ENCODE measurements at regions not wholly inside any gene's neighbourhood (a gene's known extent, or its start where the extent isn't known, plus 50 kb on each side); places are given as distances from the start of the nearest gene placed in this dataset.

DNA sequence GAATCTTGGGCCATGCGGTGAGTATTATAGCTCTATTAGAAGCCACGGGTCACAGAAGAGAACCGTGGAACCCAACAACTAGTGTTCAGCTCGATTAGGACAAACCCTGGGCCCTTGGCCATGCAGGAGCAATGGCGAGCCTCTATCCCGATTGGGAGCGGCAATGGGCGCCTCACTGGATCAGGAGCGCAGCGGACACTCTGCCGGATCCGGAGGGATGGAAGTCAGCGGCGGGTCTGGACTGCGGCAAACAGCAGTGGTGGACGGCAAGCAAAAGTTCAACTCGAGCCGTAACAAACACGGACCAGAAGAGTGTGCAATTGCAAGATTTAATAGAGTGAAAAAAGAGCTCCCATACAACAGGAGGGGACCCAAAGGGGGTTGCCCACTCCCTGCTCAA is 1481.9 kb downstream of the PCDH9 start:
- no peak overlapping the region for H3K4me3 ChIP-seq (ENCODE audit: low read depth, low read length)
- TF ChIP-seq, protein P1, sequence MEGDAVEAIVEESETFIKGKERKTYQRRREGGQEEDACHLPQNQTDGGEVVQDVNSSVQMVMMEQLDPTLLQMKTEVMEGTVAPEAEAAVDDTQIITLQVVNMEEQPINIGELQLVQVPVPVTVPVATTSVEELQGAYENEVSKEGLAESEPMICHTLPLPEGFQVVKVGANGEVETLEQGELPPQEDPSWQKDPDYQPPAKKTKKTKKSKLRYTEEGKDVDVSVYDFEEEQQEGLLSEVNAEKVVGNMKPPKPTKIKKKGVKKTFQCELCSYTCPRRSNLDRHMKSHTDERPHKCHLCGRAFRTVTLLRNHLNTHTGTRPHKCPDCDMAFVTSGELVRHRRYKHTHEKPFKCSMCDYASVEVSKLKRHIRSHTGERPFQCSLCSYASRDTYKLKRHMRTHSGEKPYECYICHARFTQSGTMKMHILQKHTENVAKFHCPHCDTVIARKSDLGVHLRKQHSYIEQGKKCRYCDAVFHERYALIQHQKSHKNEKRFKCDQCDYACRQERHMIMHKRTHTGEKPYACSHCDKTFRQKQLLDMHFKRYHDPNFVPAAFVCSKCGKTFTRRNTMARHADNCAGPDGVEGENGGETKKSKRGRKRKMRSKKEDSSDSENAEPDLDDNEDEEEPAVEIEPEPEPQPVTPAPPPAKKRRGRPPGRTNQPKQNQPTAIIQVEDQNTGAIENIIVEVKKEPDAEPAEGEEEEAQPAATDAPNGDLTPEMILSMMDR (IDR thresholded peaks at IDR 0.05; ENCODE audit: borderline replicate concordance, insufficient read depth, low read depth, low read length), result no peak

DNA sequence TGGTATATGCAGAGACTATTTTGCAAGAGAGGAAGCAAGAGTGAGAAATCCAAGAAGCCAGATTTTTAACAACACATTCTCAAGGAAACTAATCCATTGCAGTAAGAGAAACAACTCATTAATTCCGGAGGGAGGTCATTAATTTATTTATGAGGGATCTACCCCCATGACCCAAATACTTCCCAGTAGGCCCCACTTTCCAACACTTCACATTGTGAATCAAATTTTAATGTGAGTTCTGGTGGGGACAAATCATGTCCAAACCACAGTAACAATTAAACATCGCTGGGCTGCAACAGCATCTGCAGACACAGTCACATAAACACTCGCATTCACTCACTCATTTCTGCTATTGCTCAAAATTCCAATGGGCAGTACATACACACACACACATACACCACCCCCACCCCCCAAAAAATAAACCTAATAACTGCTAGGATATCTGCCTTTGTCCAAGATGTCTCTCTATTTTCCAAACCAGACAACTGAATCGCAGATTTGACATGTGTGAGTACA is 1483.7 kb downstream of the PCDH9 start:
- no peak overlapping the region for H3K4me3 ChIP-seq (ENCODE audit: low read depth, low read length)
- TF ChIP-seq, protein P1 (IDR thresholded peaks at IDR 0.05; ENCODE audit: borderline replicate concordance, insufficient read depth, low read depth, low read length), result no peak

DNA sequence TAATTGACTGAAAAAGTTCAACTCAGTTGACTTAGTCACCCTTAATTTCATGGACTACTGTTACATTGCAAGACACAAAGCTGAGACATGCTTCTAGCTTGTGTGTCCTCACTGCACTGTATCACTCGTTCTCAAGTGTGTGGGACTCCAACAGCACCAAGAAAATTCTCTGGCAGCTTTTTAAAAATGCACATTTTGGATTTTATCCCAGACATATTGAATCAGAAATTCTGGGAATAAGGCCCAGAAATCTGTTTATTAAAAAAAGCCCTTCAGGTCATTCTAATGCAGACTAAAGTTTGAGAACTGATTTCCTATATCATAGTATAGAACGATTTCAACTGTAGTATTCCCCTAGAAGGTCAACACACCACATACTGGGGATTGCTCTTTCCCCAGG is 1485.3 kb downstream of the PCDH9 start:
- H3K4me3 ChIP-seq (ENCODE audit: low read depth, low read length), result no peak overlapping the region
- TF ChIP-seq, protein P1 (IDR thresholded peaks at IDR 0.05; ENCODE audit: borderline replicate concordance, insufficient read depth, low read depth, low read length), result no peak

DNA sequence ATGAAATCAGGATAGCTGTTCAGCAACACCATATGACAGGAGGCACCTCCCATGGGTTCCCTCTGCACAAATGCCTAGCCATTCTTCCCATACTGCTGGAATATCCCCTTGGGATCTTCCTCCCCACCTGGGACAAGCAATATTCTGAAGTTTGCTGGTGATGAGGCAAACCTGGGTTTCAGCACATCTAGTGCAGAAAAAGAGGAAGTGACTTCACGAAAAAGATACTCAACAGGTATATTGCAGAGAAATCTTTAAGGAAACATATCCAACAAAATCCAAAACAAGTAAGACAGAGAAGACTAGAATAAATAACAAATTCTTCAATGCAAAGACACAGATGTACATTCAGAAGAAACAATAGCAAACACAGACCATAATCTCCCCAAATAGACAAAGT is 1497.0 kb downstream of the PCDH9 start:
- no peak overlapping the region for H3K4me3 ChIP-seq (ENCODE audit: low read depth, low read length)
- TF ChIP-seq, protein P1 (IDR thresholded peaks at IDR 0.05; ENCODE audit: borderline replicate concordance, insufficient read depth, low read depth, low read length), result no peak

DNA sequence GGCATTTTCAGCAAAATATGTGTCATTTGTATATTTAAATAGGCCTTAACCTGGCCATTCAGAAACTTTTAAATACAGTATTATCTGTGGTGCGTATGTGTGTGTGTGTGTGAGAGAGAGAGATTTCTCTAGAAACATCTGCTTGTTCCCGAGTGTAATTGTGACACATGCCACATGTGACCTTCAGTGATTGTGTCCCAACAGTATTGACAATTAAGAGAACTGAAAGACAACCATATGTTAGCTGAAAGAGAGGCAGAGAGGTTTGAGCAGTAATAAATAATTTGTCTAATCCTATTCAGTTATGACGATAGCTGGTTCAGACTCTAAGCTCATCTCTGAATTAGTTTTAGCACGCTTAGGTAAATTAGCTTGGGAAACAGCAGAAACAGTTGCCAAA is 1503.1 kb downstream of the PCDH9 start:
- TF ChIP-seq, protein P1 (IDR thresholded peaks at IDR 0.05; ENCODE audit: borderline replicate concordance, insufficient read depth, low read depth, low read length), result no peak
- no peak overlapping the region for H3K4me3 ChIP-seq (ENCODE audit: low read depth, low read length)

DNA sequence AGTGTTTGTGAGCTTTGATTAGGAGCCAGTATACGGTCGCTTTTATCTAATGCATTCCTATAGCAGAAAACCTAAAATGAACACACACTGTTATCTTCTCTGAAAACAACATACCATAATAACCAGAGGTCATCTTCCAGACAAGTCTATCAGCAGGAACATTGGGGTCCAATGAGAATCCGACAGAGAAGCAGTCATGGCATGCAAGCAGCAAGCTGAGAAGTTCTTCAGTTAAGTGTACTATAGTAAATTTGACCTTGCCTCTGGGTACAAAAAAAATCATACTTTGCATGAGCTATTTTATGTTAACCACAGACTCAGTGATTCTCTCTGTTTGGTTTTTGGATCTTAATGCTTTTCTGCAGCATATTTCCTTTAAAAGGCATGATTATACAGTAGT is 1505.1 kb downstream of the PCDH9 start:
- TF ChIP-seq, protein P1 (IDR thresholded peaks at IDR 0.05; ENCODE audit: borderline replicate concordance, insufficient read depth, low read depth, low read length), result no peak
- H3K4me3 ChIP-seq (ENCODE audit: low read depth, low read length), result no peak overlapping the region

DNA sequence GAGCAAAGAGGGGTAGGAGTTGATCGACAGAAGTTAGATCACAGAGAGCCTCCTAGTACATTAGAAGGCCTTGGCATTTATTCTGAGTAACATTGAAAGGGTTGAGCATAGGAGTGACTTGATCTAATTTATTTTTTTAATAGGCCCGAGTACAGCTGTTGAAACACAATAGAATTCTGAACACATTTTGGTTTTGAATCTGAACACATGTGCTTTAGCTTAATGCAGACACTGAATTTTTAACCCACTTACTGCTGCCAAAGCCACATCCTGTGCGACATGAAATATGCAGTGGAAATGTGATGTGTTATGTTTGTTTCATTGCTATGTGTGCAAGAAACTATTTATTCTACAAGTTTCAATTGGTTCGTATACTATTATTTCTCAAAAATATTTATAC is 1505.9 kb downstream of the PCDH9 start:
- TF ChIP-seq, protein P1 (IDR thresholded peaks at IDR 0.05; ENCODE audit: borderline replicate concordance, insufficient read depth, low read depth, low read length), result no peak
- no peak overlapping the region for H3K4me3 ChIP-seq (ENCODE audit: low read depth, low read length)
